ENCODE measurements at regions not wholly inside any gene's neighbourhood (a gene's known extent, or its start where the extent isn't known, plus 50 kb on each side); places are given as distances from the start of the nearest gene placed in this dataset.

- no peak for DNase-seq
- H3K36me3 ChIP-seq: no peaks in the 10 kb centered on the region
- no peaks in the 10 kb centered on the region for H3K27me3 ChIP-seq (ENCODE audit: low read depth)
- no peak overlapping the region for H3K27ac ChIP-seq (replicated peaks)
- H3K9me3 ChIP-seq (replicated peaks): no peaks in the 10 kb centered on the region
- TF ChIP-seq CTCF (IDR thresholded peaks at IDR 0.05; ENCODE audit: borderline replicate concordance): no peak
- H3K4me1 ChIP-seq: no peaks in the 10 kb centered on the region
- H3K4me3 ChIP-seq: no peak overlapping the region
- intact Hi-C loops (cut with micrococcal nuclease): no loop called here
Observed at GRCh38 chr7:16189026-16189715, 232.2 kb downstream of the CRPPA start.

GRCh38 chr7:16187131-16187530, 234.2 kb downstream of the CRPPA start:
- no peaks in the 10 kb centered on the region for H3K4me1 ChIP-seq
- no peak for TF ChIP-seq CTCF (IDR thresholded peaks at IDR 0.05; ENCODE audit: borderline replicate concordance)
- H3K36me3 ChIP-seq: no peaks in the 10 kb centered on the region
- no peaks in the 10 kb centered on the region for H3K27me3 ChIP-seq (ENCODE audit: low read depth)
- no peak overlapping the region for H3K4me3 ChIP-seq
- no peak overlapping the region for H3K27ac ChIP-seq (replicated peaks)
- intact Hi-C loops (cut with micrococcal nuclease): no loop called here
- DNase-seq: no peak
- H3K9me3 ChIP-seq (replicated peaks): no peaks in the 10 kb centered on the region

- no peaks in the 10 kb centered on the region for H3K36me3 ChIP-seq
- no peak for TF ChIP-seq CTCF (IDR thresholded peaks at IDR 0.05; ENCODE audit: borderline replicate concordance)
- no peak overlapping the region for H3K4me3 ChIP-seq
- no peaks in the 10 kb centered on the region for H3K4me1 ChIP-seq
- intact Hi-C loops (cut with micrococcal nuclease): no loop called here
- no peaks in the 10 kb centered on the region for H3K9me3 ChIP-seq (replicated peaks)
- H3K27ac ChIP-seq (replicated peaks): no peak overlapping the region
- DNase-seq: no peak
- H3K27me3 ChIP-seq (ENCODE audit: low read depth): no peaks in the 10 kb centered on the region
Observed at GRCh38 chr7:16178585-16178984, 242.8 kb downstream of the CRPPA start.

- H3K9me3 ChIP-seq (replicated peaks): no peaks in the 10 kb centered on the region
- no peak overlapping the region for H3K27ac ChIP-seq (replicated peaks)
- H3K4me1 ChIP-seq: no peaks in the 10 kb centered on the region
- no peak for TF ChIP-seq CTCF (IDR thresholded peaks at IDR 0.05; ENCODE audit: borderline replicate concordance)
- H3K36me3 ChIP-seq: no peaks in the 10 kb centered on the region
- no peak overlapping the region for H3K4me3 ChIP-seq
- H3K27me3 ChIP-seq (ENCODE audit: low read depth): no peaks in the 10 kb centered on the region
- DNase-seq: no peak
- intact Hi-C loops (cut with micrococcal nuclease): no loop called here
Observed at GRCh38 chr7:16178092-16178491, 243.2 kb downstream of the CRPPA start.

GRCh38 chr7:16174253-16174652, 247.1 kb downstream of the CRPPA start:
- no peak overlapping the region for H3K27ac ChIP-seq (replicated peaks)
- DNase-seq: no peak
- H3K9me3 ChIP-seq (replicated peaks): peaks cover 26% of the 10 kb centered on the region
- TF ChIP-seq CTCF (IDR thresholded peaks at IDR 0.05; ENCODE audit: borderline replicate concordance): no peak
- H3K4me3 ChIP-seq: no peak overlapping the region
- no peaks in the 10 kb centered on the region for H3K27me3 ChIP-seq (ENCODE audit: low read depth)
- intact Hi-C loops (cut with micrococcal nuclease): no loop called here
- peaks cover 19% of the 10 kb centered on the region for H3K36me3 ChIP-seq
- H3K4me1 ChIP-seq: peaks cover 9% of the 10 kb centered on the region
